HCT116 (cell line): ENCODE measurements at regions not wholly inside any gene's neighbourhood (a gene's known extent, or its start where the extent isn't known, plus 50 kb on each side); places are given as distances from the start of the nearest gene placed in this dataset.

Experiments used
- ATAC-seq: fragments of 200-7000 bp; cut with Tn5 transposase; 2 replicates; pipeline ENCODE4 v1.9.1; 2020; ENCODE audit warnings: mild to moderate bottlenecking, moderate library complexity
- BruUV-seq: library from RNA; stranded (reverse); fragments of 400-500 nt; replicated peaks from 2 replicates; lab custom pipeline; 2021; lab: Mats Ljungman, UMichigan
- CTCF ChIA-PET: fragments of 300-600 bp; sonication (Branson Sonifier 250); formaldehyde crosslinking; loops from one replicate; lab custom pipeline; 2021; ENCODE audit warnings: antibody characterized with exemption; lab: Charles Lee
- POLR2A ChIA-PET: fragments of 300-600, 350-600 bp; sonication (Branson Sonifier 250); formaldehyde crosslinking; loops from one replicate; lab custom pipeline; 2021; ENCODE audit warnings: antibody characterized with exemption; lab: Charles Lee
- RAD21 ChIA-PET, 2 experiments: fragments of 300-600 bp; sonication (Branson Sonifier 250); formaldehyde crosslinking; loops; one replicate each; lab custom pipeline; 2023; ENCODE audit warnings: low total read pairs in 2 of 2; ENCODE audit not compliant: uncharacterized antibody in 2 of 2, unreplicated experiment in 2 of 2, low non-redundant PET in 1 of 2; lab: Charles Lee
- DNase-seq: peaks from one replicate; pipeline ENCODE4 v3.0.0-alpha.2; 2010; ENCODE audit warnings: low read depth, low spot score
- H2AFZ ChIP-seq: fragments of 200-600 bp; shearing (Covaris generic), sonication (generic); 2 replicates; pipeline ENCODE4 v1.6.1; 2017; ENCODE audit warnings: low read depth, mixed run types, mixed read lengths, antibody characterized with exemption, low read length; ENCODE audit not compliant: poor library complexity, severe bottlenecking
- H3K27ac ChIP-seq: 2 replicates; pipeline ENCODE4 v1.5.1; 2012; ENCODE audit warnings: low read depth, low read length
- H3K27me3 ChIP-seq: fragments of 200-600 bp; sonication (generic); 2 replicates; pipeline ENCODE4 v1.6.1; 2016; ENCODE audit warnings: mixed run types, low read length, mixed read lengths; ENCODE audit not compliant: insufficient read depth
- H3K36me3 ChIP-seq, 2 experiments: fragments of 200-500 bp in 1 of 2; fragments of 200-600 bp in 1 of 2; sonication (Bioruptor generic) in 1 of 2; sonication (generic) in 1 of 2; 2 replicates each; pipeline versions ENCODE4 v1.5.1 to v1.6.1; 2014 to 2016; ENCODE audit warnings: low read length in 2 of 2, inconsistent platforms in 1 of 2, mixed read lengths in 1 of 2, mixed run types in 1 of 2; ENCODE audit not compliant: insufficient read depth in 2 of 2, control insufficient read depth in 1 of 2
- H3K4me1 ChIP-seq, 2 experiments: fragments of 200-600 bp in 1 of 2; sonication (generic) in 1 of 2; 2 replicates each; pipeline versions ENCODE4 v1.5.1 to v1.6.1; 2012 to 2017; ENCODE audit warnings: low read length in 2 of 2, inconsistent platforms in 1 of 2, mild to moderate bottlenecking in 1 of 2, mixed read lengths in 1 of 2, mixed run types in 1 of 2, moderate library complexity in 1 of 2; ENCODE audit not compliant: insufficient read depth in 2 of 2, control insufficient read depth in 1 of 2
- H3K4me2 ChIP-seq: fragments of 200-600 bp; sonication (generic); 2 replicates; pipeline ENCODE4 v1.6.1; 2017; ENCODE audit warnings: mixed run types, low read length, mixed read lengths
- H3K4me3 ChIP-seq, 2 experiments: fragments of 200-600 bp in 1 of 2; sonication (generic) in 1 of 2; replicated peaks in 1 of 2; 2 replicates each; pipeline ENCODE4 v1.5.1; 2011 to 2016; ENCODE audit warnings: low read length in 2 of 2, control low read depth in 1 of 2, low read depth in 1 of 2, mild to moderate bottlenecking in 1 of 2, mixed read lengths in 1 of 2, mixed run types in 1 of 2
- H3K79me2 ChIP-seq: fragments of 200-600 bp; sonication (generic); 2 replicates; pipeline ENCODE4 v1.6.1; 2017; ENCODE audit warnings: mild to moderate bottlenecking, mixed run types, low read length, moderate library complexity, mixed read lengths; ENCODE audit not compliant: insufficient read depth
- H3K9ac ChIP-seq: fragments of 200-600 bp; sonication (generic); 2 replicates; pipeline ENCODE4 v1.6.1; 2016; ENCODE audit warnings: low read length, mixed read lengths
- H3K9me2 ChIP-seq: fragments of 200-600 bp; sonication (generic), shearing (Covaris generic); 2 replicates; pipeline ENCODE4 v1.6.1; 2017; ENCODE audit warnings: mixed run types, mild to moderate bottlenecking, moderate library complexity; ENCODE audit not compliant: insufficient read depth
- H3K9me3 ChIP-seq, 2 experiments: fragments of 200-500 bp in 1 of 2; fragments of 200-600 bp in 1 of 2; sonication (Bioruptor generic) in 1 of 2; sonication (generic) in 1 of 2; 2 replicates each; pipeline ENCODE4 v1.6.1; 2014 to 2017; ENCODE audit warnings: low read length in 2 of 2, mixed read lengths in 2 of 2, inconsistent platforms in 1 of 2, low read depth in 1 of 2, mild to moderate bottlenecking in 1 of 2, mixed run types in 1 of 2, moderate library complexity in 1 of 2; ENCODE audit not compliant: control insufficient read depth in 1 of 2, insufficient read depth in 1 of 2
- H4K20me1 ChIP-seq: fragments of 200-600 bp; sonication (generic), shearing (Covaris generic); 2 replicates; pipeline ENCODE4 v1.6.1; 2017; ENCODE audit warnings: mixed run types, mild to moderate bottlenecking, moderate library complexity; ENCODE audit not compliant: insufficient read depth
- ATF3 ChIP-seq: IDR thresholded peaks from 2 replicates; pipeline ENCODE4 v1.6.1; 2012
- CBX3 ChIP-seq: IDR thresholded peaks from 2 replicates; pipeline ENCODE4 v1.6.1; 2012; ENCODE audit warnings: low read depth
- CTCF ChIP-seq, 3 experiments: fragments of 200-600 bp in 1 of 3; sonication (generic) in 1 of 3; IDR thresholded peaks in 2 of 3; conservative IDR thresholded peaks in 1 of 3; 2 replicates each; pipeline ENCODE4 v1.5.1; 2012 to 2017; ENCODE audit warnings: low read depth in 2 of 3, low read length in 2 of 3, antibody characterized with exemption in 1 of 3, borderline replicate concordance in 1 of 3, control low read depth in 1 of 3, mild to moderate bottlenecking in 1 of 3, mixed read lengths in 1 of 3, mixed run types in 1 of 3, moderate library complexity in 1 of 3; ENCODE audit not compliant: insufficient read depth in 1 of 3
- EGR1 ChIP-seq: IDR thresholded peaks from 2 replicates; pipeline ENCODE4 v1.6.1; 2012; ENCODE audit warnings: low read depth
- ELF1 ChIP-seq: IDR thresholded peaks from 2 replicates; pipeline ENCODE4 v1.6.1; 2012; ENCODE audit warnings: low read depth, borderline replicate concordance
- EZH2phosphoT487 ChIP-seq: fragments of 200-600 bp; IDR thresholded peaks from 2 replicates; pipeline ENCODE4 v1.6.1; 2018; ENCODE audit warnings: antibody characterized with exemption, borderline replicate concordance
- FOSL1 ChIP-seq: IDR thresholded peaks from 2 replicates; pipeline ENCODE4 v1.6.1; 2012; ENCODE audit warnings: low read depth
- JUND ChIP-seq: IDR thresholded peaks from 2 replicates; pipeline ENCODE4 v1.6.1; 2012
- MAX ChIP-seq: IDR thresholded peaks from 2 replicates; pipeline ENCODE4 v1.6.1; 2012
- POLR2A ChIP-seq: IDR thresholded peaks from 2 replicates; pipeline ENCODE4 v1.7.0; 2011; ENCODE audit warnings: borderline replicate concordance; ENCODE audit not compliant: insufficient read depth, insufficient read length; ENCODE audit errors: extremely low read depth
- RAD21 ChIP-seq: IDR thresholded peaks from 2 replicates; pipeline ENCODE4 v1.6.1; 2012; ENCODE audit warnings: low read depth, mild to moderate bottlenecking
- SIN3A ChIP-seq: IDR thresholded peaks from 2 replicates; pipeline ENCODE4 v1.6.1; 2012; ENCODE audit warnings: low read depth
- SP1 ChIP-seq: IDR thresholded peaks from 2 replicates; pipeline ENCODE4 v1.6.1; 2012; ENCODE audit warnings: low read depth
- SRF ChIP-seq: IDR thresholded peaks from 2 replicates; pipeline ENCODE4 v1.6.1; 2012; ENCODE audit warnings: low read depth
- YY1 ChIP-seq: IDR thresholded peaks from 2 replicates; pipeline ENCODE4 v1.6.1; 2011; ENCODE audit warnings: low read length, low read depth, moderate library complexity, mild to moderate bottlenecking; ENCODE audit not compliant: insufficient replicate concordance; ENCODE audit errors: extremely low read depth
- ZBTB33 ChIP-seq: IDR thresholded peaks from 2 replicates; pipeline ENCODE4 v1.6.1; 2011; ENCODE audit warnings: mild to moderate bottlenecking, low read length, moderate library complexity; ENCODE audit not compliant: insufficient replicate concordance; ENCODE audit errors: extremely low read depth
- ZFX ChIP-seq: fragments of 450-650 bp; IDR thresholded peaks from 2 replicates; pipeline ENCODE4 v1.6.1; 2017
- ZNF274 ChIP-seq: fragments of 200-500 bp; sonication (Bioruptor generic); IDR thresholded peaks from 2 replicates; pipeline ENCODE4 v1.6.1; 2014; ENCODE audit warnings: mild to moderate bottlenecking, low read depth, low read length, inconsistent platforms
- intact Hi-C: fragments of 100-400 bp; cut with micrococcal nuclease; formaldehyde crosslinking; loops from 2 replicates; pipeline ENCODE4 v1.10.0; 2022

GRCh38 chr11:119814766-119815165 lies 85.8 kb upstream of the NECTIN1 start:
- H3K9me2 ChIP-seq, result no peaks in the 10 kb centered on the region
- H3K9me3 ChIP-seq, result no peaks in the 10 kb centered on the region
- ATAC-seq (no peak), DNase-seq (no peak)
- peaks cover 3% of the 10 kb centered on the region; the same call in 1 of the 2 replicates for H3K27me3 ChIP-seq
- POLR2A ChIA-PET, result no interaction called here
- no peak overlapping the region for H2AFZ ChIP-seq
- intact Hi-C loops, result no loop called here
- RAD21 ChIA-PET, result no interaction called here
- CTCF ChIA-PET, result no interaction called here
- no peak overlapping the region for H3K4me2 ChIP-seq
- no peak overlapping the region for H3K27ac ChIP-seq
- no peaks in the 10 kb centered on the region for H4K20me1 ChIP-seq
- H3K79me2 ChIP-seq, result no peaks in the 10 kb centered on the region
- no peaks in the 10 kb centered on the region for H3K36me3 ChIP-seq
- TF ChIP-seq POLR2A (no peak), MAX (no peak), CTCF (IDR thresholded peaks at IDR 0.05 in 2 of 3, conservative IDR thresholded peaks at IDR 0.05 in 1 of 3; ENCODE audit: borderline replicate concordance in 1 of 3, insufficient read depth in 1 of 3, low read depth in 2 of 3, low read length in 2 of 3) (no peak), SIN3A (no peak), EGR1 (no peak), YY1 (no peak), JUND (no peak), EZH2phosphoT487 (no peak), ZBTB33 (no peak), ELF1 (no peak), FOSL1 (no peak), CBX3 (no peak), SRF (no peak), ZNF274 (no peak), SP1 (no peak), RAD21 (no peak), ZFX (no peak), ATF3 (no peak)
- H3K9ac ChIP-seq, result no peak overlapping the region
- H3K4me3 ChIP-seq, result no peak overlapping the region
- no TSS peak for BruUV-seq
- H3K4me1 ChIP-seq, result 0 out of 4 replicates have a peak, but pooled peaks cover 0 to 3% of the 10 kb centered on the region in 2 experiments
